CD14-positive monocyte (primary cell): ENCODE measurements at regions not wholly inside any gene's neighbourhood (a gene's known extent, or its start where the extent isn't known, plus 50 kb on each side); places are given as distances from the start of the nearest gene placed in this dataset.
A peak's percentile ranks its signal among the peaks of the same experiment; 100 is the strongest.
"Not testable (repeated sequence)": the region's sequence is repeated elsewhere in the genome, so short reads cannot be mapped to it uniquely, and the experiment has no call there.

ENCODE experiments used
- DNase-seq, 3 donors: peaks; one replicate each; pipeline ENCODE4 v3.0.0-alpha.2; 2011 to 2022
- H2AFZ ChIP-seq: 2 replicates; pipeline ENCODE4 v1.6.0; 2012; ENCODE audit warnings: mild to moderate bottlenecking, low read depth, low read length, inconsistent platforms; ENCODE audit not compliant: insufficient read depth, poor library complexity, severe bottlenecking
- H3K27ac ChIP-seq, 2 donors: 1 replicate in 1 of 2; 2 replicates in 1 of 2; pipeline ENCODE4 v1.5.1; 2012 to 2013; ENCODE audit warnings: low read length in 2 of 2, control low read depth in 1 of 2, inconsistent platforms in 1 of 2, low read depth in 1 of 2, mild to moderate bottlenecking in 1 of 2
- H3K27me3 ChIP-seq, 2 donors: one replicate each; pipeline versions ENCODE4 v1.6.0 to v1.6.1; 2011 to 2013; ENCODE audit warnings: low read length in 2 of 2; ENCODE audit not compliant: control insufficient read depth in 2 of 2, insufficient read depth in 2 of 2
- H3K36me3 ChIP-seq, 2 donors: replicated peaks in 1 of 2; 1 replicate in 1 of 2; 2 replicates in 1 of 2; pipeline versions ENCODE4 v1.5.1 to v1.6.1; 2012 to 2013; ENCODE audit warnings: low read length in 2 of 2, control low read depth in 1 of 2, inconsistent platforms in 1 of 2, mild to moderate bottlenecking in 1 of 2; ENCODE audit not compliant: insufficient read depth in 2 of 2, control insufficient read depth in 1 of 2
- H3K4me1 ChIP-seq, 2 donors: 1 replicate in 1 of 2; 2 replicates in 1 of 2; pipeline versions ENCODE4 v1.5.1 to v1.6.1; 2012 to 2013; ENCODE audit warnings: low read length in 2 of 2, control low read depth in 1 of 2, inconsistent platforms in 1 of 2, mild to moderate bottlenecking in 1 of 2, moderate library complexity in 1 of 2; ENCODE audit not compliant: insufficient read depth in 2 of 2, control insufficient read depth in 1 of 2
- H3K4me2 ChIP-seq: replicated peaks from 2 replicates; pipeline ENCODE3; 2012; ENCODE audit warnings: low read length, moderate library complexity, mild to moderate bottlenecking; ENCODE audit not compliant: poor library complexity, severe bottlenecking; ENCODE audit errors: extremely low read depth
- H3K4me3 ChIP-seq, 3 experiments: fragments of 200-600 bp in 1 of 3; sonication (generic) in 1 of 3; replicated peaks in 1 of 3; 1 replicate in 2 of 3; 2 replicates in 1 of 3; pipeline ENCODE4 v1.5.1; 2011 to 2013; ENCODE audit warnings: low read length in 3 of 3, mild to moderate bottlenecking in 3 of 3, control low read depth in 2 of 3, low read depth in 2 of 3, inconsistent platforms in 1 of 3, moderate library complexity in 1 of 3
- H3K79me2 ChIP-seq: 2 replicates; pipeline ENCODE4 v1.6.0; 2012; ENCODE audit warnings: mild to moderate bottlenecking, control low read depth, inconsistent platforms, low read length, moderate library complexity; ENCODE audit not compliant: insufficient read depth
- H3K9ac ChIP-seq: 2 replicates; pipeline ENCODE4 v1.6.0; 2017; ENCODE audit warnings: low read length, mild to moderate bottlenecking; ENCODE audit not compliant: insufficient read depth, poor library complexity, severe bottlenecking
- H3K9me3 ChIP-seq, 2 donors: replicated peaks in 1 of 2; 1 replicate in 1 of 2; 2 replicates in 1 of 2; pipeline versions ENCODE4 v1.5.1 to v1.6.1; 2012 to 2013; ENCODE audit warnings: low read length in 2 of 2, control low read depth in 1 of 2; ENCODE audit not compliant: control insufficient read depth in 1 of 2, insufficient read depth in 1 of 2
- H4K20me1 ChIP-seq: 2 replicates; pipeline ENCODE4 v1.6.0; 2012; ENCODE audit warnings: mild to moderate bottlenecking, low read length, control low read depth, moderate library complexity; ENCODE audit not compliant: insufficient read depth
- H3K27ac Mint-ChIP-seq, 7 donors: one replicate each; pipeline ENCODE4 v1.8.0; 2020; ENCODE audit warnings: mild to moderate bottlenecking in 7 of 7, mixed read lengths in 7 of 7, moderate library complexity in 6 of 7, inconsistent platforms in 2 of 7
- H3K27me3 Mint-ChIP-seq, 3 donors: one replicate each; pipeline ENCODE4 v1.8.0; 2021 to 2022; ENCODE audit warnings: low read depth in 3 of 3, mild to moderate bottlenecking in 3 of 3, mixed read lengths in 3 of 3, moderate library complexity in 3 of 3, inconsistent platforms in 1 of 3
- H3K36me3 Mint-ChIP-seq, 2 donors: one replicate each; pipeline ENCODE4 v1.8.0; 2020; ENCODE audit warnings: mixed read lengths in 2 of 2, inconsistent platforms in 1 of 2, mild to moderate bottlenecking in 1 of 2
- H3K4me1 Mint-ChIP-seq: one replicate; pipeline ENCODE4 v1.8.0; 2020; ENCODE audit warnings: mild to moderate bottlenecking, mixed read lengths
- H3K4me3 Mint-ChIP-seq, 2 donors: one replicate each; pipeline ENCODE4 v1.8.0; 2020; ENCODE audit warnings: mild to moderate bottlenecking in 2 of 2, mixed read lengths in 2 of 2, moderate library complexity in 1 of 2
- H3K9me3 Mint-ChIP-seq, 7 donors: one replicate each; pipeline ENCODE4 v1.8.0; 2020 to 2022; ENCODE audit warnings: mixed read lengths in 7 of 7, mild to moderate bottlenecking in 6 of 7, moderate library complexity in 6 of 7, inconsistent platforms in 2 of 7
- WGBS: methylation state at CpG from one replicate; pipeline ENCODE4 v1.1.5; 2013; ENCODE audit warnings: missing lambda C conversion rate; ENCODE audit not compliant: insufficient coverage; 5-methylcytosine and 5-hydroxymethylcytosine counted together
- intact Hi-C, 2 donors: fragments of 100-400 bp; cut with micrococcal nuclease; formaldehyde crosslinking; loops; one replicate each; pipeline versions ENCODE4 v1.15.0 to v1.15.1; 2023

GRCh38 chr1:120941066-120941465, 51.5 kb downstream of the PPIAL4A start:
- no CpG with 5 or more reads among the region's 6 CpGs for WGBS
- Mint-ChIP-seq H3K4me1 (peaks cover 20% of the 10 kb centered on the region), H3K27ac (peak overlapping the region in 2 of 7 donors; percentile 78 to 80)
- H3K36me3 ChIP-seq, H3K9me3 Mint-ChIP-seq, H3K4me3 ChIP-seq, intact Hi-C loops, H3K4me2 ChIP-seq, H3K9me3 ChIP-seq, H3K79me2 ChIP-seq, H3K27me3 ChIP-seq, H3K27ac ChIP-seq, H3K9ac ChIP-seq, H2AFZ ChIP-seq, H3K36me3 Mint-ChIP-seq, H3K4me1 ChIP-seq, H3K4me3 Mint-ChIP-seq, DNase-seq, H3K27me3 Mint-ChIP-seq, H4K20me1 ChIP-seq: not testable (repeated sequence)

GRCh38 chr1:120941836-120942217, 52.3 kb downstream of the PPIAL4A start:
- DNase-seq, H3K27me3 ChIP-seq, H3K27me3 Mint-ChIP-seq, intact Hi-C loops, H3K79me2 ChIP-seq, H3K9me3 Mint-ChIP-seq, H3K4me1 ChIP-seq, H3K4me2 ChIP-seq, H3K36me3 Mint-ChIP-seq, H3K9me3 ChIP-seq, H4K20me1 ChIP-seq, H3K36me3 ChIP-seq: not testable (repeated sequence)
- peak overlapping the region; percentile 89 to 97 for H3K4me3 Mint-ChIP-seq
- Histone ChIP-seq H3K27ac (peak overlapping the region; percentile 74 to 86), H2AFZ (peak overlapping the region; percentile 46), H3K4me3 (peak overlapping the region; percentile 46 to 63 (median 55)), H3K9ac (peak overlapping the region; percentile 68)
- H3K4me1 Mint-ChIP-seq: peaks cover 22% of the 10 kb centered on the region
- peak overlapping the region; percentile 93 to 99 (median 99) for H3K27ac Mint-ChIP-seq
- no CpG with 5 or more reads among the region's 12 CpGs for WGBS

- H3K9me3 ChIP-seq, H3K36me3 Mint-ChIP-seq, H3K79me2 ChIP-seq, H3K27me3 Mint-ChIP-seq, H3K27me3 ChIP-seq, intact Hi-C loops, H3K9me3 Mint-ChIP-seq, H4K20me1 ChIP-seq, H3K36me3 ChIP-seq, H3K4me2 ChIP-seq, H3K4me1 ChIP-seq: not testable (repeated sequence)
- Histone ChIP-seq H3K4me3 (peak overlapping the region; percentile 46 to 63 (median 55)), H3K9ac (peak overlapping the region; percentile 68), H2AFZ (peak overlapping the region; percentile 46), H3K27ac (peak overlapping the region; percentile 74 to 86)
- peak; percentile 82 to 97 (median 83) for DNase-seq
- WGBS: under 1% methylated on average over 30 of the region's 34 CpGs
- Mint-ChIP-seq H3K4me3 (peak overlapping the region; percentile 89 to 97), H3K27ac (peak overlapping the region; percentile 93 to 99 (median 99)), H3K4me1 (peaks cover 27% of the 10 kb centered on the region)
Observed at GRCh38 chr1:120942218-120942944, 52.8 kb downstream of the PPIAL4A start.

- H3K27me3 Mint-ChIP-seq, H3K79me2 ChIP-seq, H4K20me1 ChIP-seq, H3K9ac ChIP-seq, intact Hi-C loops, H3K4me1 ChIP-seq, DNase-seq, H3K4me3 ChIP-seq, H3K9me3 Mint-ChIP-seq, H3K9me3 ChIP-seq, H3K4me2 ChIP-seq, H3K36me3 ChIP-seq, H3K27me3 ChIP-seq, H3K36me3 Mint-ChIP-seq, H3K4me3 Mint-ChIP-seq, H2AFZ ChIP-seq: not testable (repeated sequence)
- peak overlapping the region in 1 of 7 donors; percentile 99 for H3K27ac Mint-ChIP-seq
- H3K4me1 Mint-ChIP-seq: peaks cover 27% of the 10 kb centered on the region
- WGBS: no CpG with 5 or more reads among the region's 9 CpGs
- peak overlapping the region in 1 of 2 donors; percentile 86 for H3K27ac ChIP-seq
Observed at GRCh38 chr1:120942945-120943319, 53.4 kb downstream of the PPIAL4A start.
